ENCODE measurements at regions not wholly inside any gene's neighbourhood (a gene's known extent, or its start where the extent isn't known, plus 50 kb on each side); places are given as distances from the start of the nearest gene placed in this dataset.

DNA sequence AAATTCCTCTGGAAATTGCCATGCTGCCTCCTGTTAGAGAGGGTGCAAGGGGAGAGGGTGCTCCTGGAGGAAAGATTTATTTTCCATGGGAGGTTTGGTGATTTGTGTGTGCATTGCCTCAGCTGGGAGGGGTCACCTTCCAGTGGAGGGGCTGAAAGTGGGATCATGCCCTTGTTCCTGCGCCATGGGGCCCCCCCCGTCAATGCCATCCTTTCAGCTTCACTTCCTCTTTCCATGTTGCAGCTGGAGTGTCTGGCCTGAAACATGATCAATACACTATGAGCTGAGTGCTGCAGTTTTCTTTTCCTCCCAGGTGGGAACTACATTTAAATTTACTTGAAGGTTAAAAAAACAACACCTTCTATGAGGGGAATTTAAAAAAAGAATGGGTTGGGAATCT lies 176.8 kb downstream of the MELK start:
- Histone ChIP-seq H2BK15ac (ENCODE audit: low read depth, low read length) (no peak overlapping the region), H3K9ac (ENCODE audit: extremely low read depth, insufficient read length, low read length) (no peak overlapping the region), H2BK12ac (ENCODE audit: insufficient read length, low read depth, low read length) (no peak overlapping the region), H3K27me3 (ENCODE audit: insufficient read depth, low read length) (no peaks in the 10 kb centered on the region), H3K4me2 (ENCODE audit: insufficient read depth, insufficient read length, low read length) (no peak overlapping the region), H3K9me3 (ENCODE audit: control insufficient read depth, low read depth, low read length) (no peaks in the 10 kb centered on the region), H2BK20ac (ENCODE audit: low read depth, low read length, poor library complexity, severe bottlenecking) (no peak overlapping the region), H4K8ac (replicated peaks; ENCODE audit: insufficient read length, low read depth, low read length) (no peak overlapping the region), H4K91ac (ENCODE audit: insufficient read length, low read depth, low read length) (no peak overlapping the region), H3K79me2 (ENCODE audit: insufficient read depth, low read length) (no peaks in the 10 kb centered on the region), H3K56ac (ENCODE audit: insufficient read length, low read depth, low read length) (no peak overlapping the region), H3K23me2 (ENCODE audit: insufficient read length, low read depth, low read length, poor library complexity, severe bottlenecking) (no peaks in the 10 kb centered on the region), H3K18ac (ENCODE audit: insufficient read length, low read depth, low read length) (no peak overlapping the region), H4K5ac (ENCODE audit: insufficient read length, low read depth, low read length) (no peak overlapping the region), H3T11ph (ENCODE audit: low read length) (no peak overlapping the region), H3K23ac (ENCODE audit: insufficient read length, low read depth, low read length) (no peak overlapping the region), H4K20me1 (ENCODE audit: control insufficient read depth, insufficient read depth, insufficient read length) (no peaks in the 10 kb centered on the region), H3K4ac (ENCODE audit: low read depth, low read length) (no peak overlapping the region), H2BK120ac (ENCODE audit: low read depth, low read length, poor library complexity, severe bottlenecking) (no peak overlapping the region), H3K14ac (ENCODE audit: insufficient read depth, low read length) (no peak overlapping the region), H2AK5ac (ENCODE audit: insufficient read length, low read length) (no peak overlapping the region), H3K27ac (ENCODE audit: insufficient read length, low read depth, low read length) (no peak overlapping the region), H3K79me1 (ENCODE audit: insufficient read depth, low read depth, low read length, poor library complexity, severe bottlenecking) (no peaks in the 10 kb centered on the region), H2AFZ (ENCODE audit: low read length) (no peak overlapping the region), H2BK5ac (ENCODE audit: insufficient read length, low read length) (no peak overlapping the region), H3K4me1 (ENCODE audit: insufficient read depth, low read length) (no peaks in the 10 kb centered on the region)
- Mint-ChIP-seq H3K27me3 (ENCODE audit: low read depth) (peaks cover 53% of the 10 kb centered on the region), H3K36me3 (ENCODE audit: insufficient read depth in 1 of 3, low read depth in 3 of 3) (no peaks in the 10 kb centered on the region), H3K9me3 (no peaks in the 10 kb centered on the region), H3K4me1 (0 out of 4 replicates have a peak, but pooled peaks cover 0 to 3% of the 10 kb centered on the region in 2 experiments), H3K27ac (no peak overlapping the region), H3K4me3 (no peak overlapping the region)
- TF ChIP-seq, protein P1, sequence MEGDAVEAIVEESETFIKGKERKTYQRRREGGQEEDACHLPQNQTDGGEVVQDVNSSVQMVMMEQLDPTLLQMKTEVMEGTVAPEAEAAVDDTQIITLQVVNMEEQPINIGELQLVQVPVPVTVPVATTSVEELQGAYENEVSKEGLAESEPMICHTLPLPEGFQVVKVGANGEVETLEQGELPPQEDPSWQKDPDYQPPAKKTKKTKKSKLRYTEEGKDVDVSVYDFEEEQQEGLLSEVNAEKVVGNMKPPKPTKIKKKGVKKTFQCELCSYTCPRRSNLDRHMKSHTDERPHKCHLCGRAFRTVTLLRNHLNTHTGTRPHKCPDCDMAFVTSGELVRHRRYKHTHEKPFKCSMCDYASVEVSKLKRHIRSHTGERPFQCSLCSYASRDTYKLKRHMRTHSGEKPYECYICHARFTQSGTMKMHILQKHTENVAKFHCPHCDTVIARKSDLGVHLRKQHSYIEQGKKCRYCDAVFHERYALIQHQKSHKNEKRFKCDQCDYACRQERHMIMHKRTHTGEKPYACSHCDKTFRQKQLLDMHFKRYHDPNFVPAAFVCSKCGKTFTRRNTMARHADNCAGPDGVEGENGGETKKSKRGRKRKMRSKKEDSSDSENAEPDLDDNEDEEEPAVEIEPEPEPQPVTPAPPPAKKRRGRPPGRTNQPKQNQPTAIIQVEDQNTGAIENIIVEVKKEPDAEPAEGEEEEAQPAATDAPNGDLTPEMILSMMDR (conservative IDR thresholded peaks at IDR 0.05): no peak
- DNase-seq: no peak
- no CpG with 5 or more reads among the region's 2 CpGs for WGBS (ENCODE audit: extremely low coverage, insufficient read length, low lambda C conversion rate)

Measured in H9 (cell line).